Common myeloid progenitor, CD34-positive (primary cell): ENCODE measurements at regions not wholly inside any gene's neighbourhood (a gene's known extent, or its start where the extent isn't known, plus 50 kb on each side); places are given as distances from the start of the nearest gene placed in this dataset.

Experiments used
- CTCF ChIA-PET: fragments of 350-600 bp; sonication (Branson Sonifier 250); formaldehyde crosslinking; loops from one replicate; lab custom pipeline; 2021; ENCODE audit warnings: antibody characterized with exemption; lab: Charles Lee
- POLR2A ChIA-PET: fragments of 350-600 bp; sonication (Branson Sonifier 250); formaldehyde crosslinking; loops from one replicate; lab custom pipeline; 2021; ENCODE audit warnings: antibody characterized with exemption; lab: Charles Lee
- DNase-seq, 3 donors: peaks; one replicate each; pipeline versions ENCODE4 v3.0.0 to v3.0.0-alpha.2; 2013
- H3K27ac ChIP-seq, 2 experiments: 1 replicate in 1 of 2; 2 replicates in 1 of 2; pipeline ENCODE4 v1.7.0; 2013; ENCODE audit warnings: inconsistent platforms in 2 of 2, low read length in 2 of 2, mild to moderate bottlenecking in 2 of 2, low read depth in 1 of 2, moderate library complexity in 1 of 2; ENCODE audit not compliant: severe bottlenecking in 2 of 2, insufficient read depth in 1 of 2, poor library complexity in 1 of 2
- H3K27me3 ChIP-seq, 5 experiments: replicated peaks in 2 of 5; 1 replicate in 3 of 5; 2 replicates in 2 of 5; pipeline versions ENCODE4 v1.6.1 to v1.7.0; 2013; ENCODE audit warnings: low read length in 4 of 5, mild to moderate bottlenecking in 2 of 5, moderate library complexity in 2 of 5, inconsistent platforms in 1 of 5; ENCODE audit not compliant: insufficient read depth in 5 of 5, control insufficient read depth in 4 of 5
- H3K36me3 ChIP-seq, 4 experiments: 1 replicate in 2 of 4; 2 replicates in 2 of 4; pipeline versions ENCODE4 v1.6.1 to v1.7.0; 2013; ENCODE audit warnings: low read length in 3 of 4, control low read depth in 1 of 4, mild to moderate bottlenecking in 1 of 4; ENCODE audit not compliant: control insufficient read depth in 4 of 4, insufficient read depth in 4 of 4
- H3K4me1 ChIP-seq, 4 experiments: 1 replicate in 3 of 4; 2 replicates in 1 of 4; pipeline versions ENCODE4 v1.6.1 to v1.7.1; 2013; ENCODE audit warnings: low read length in 3 of 4, mild to moderate bottlenecking in 3 of 4, control low read depth in 1 of 4, inconsistent platforms in 1 of 4, moderate library complexity in 1 of 4; ENCODE audit not compliant: control insufficient read depth in 4 of 4, insufficient read depth in 4 of 4; ENCODE audit errors: control extremely low read depth in 1 of 4
- H3K4me3 ChIP-seq, 7 experiments: 1 replicate in 4 of 7; 2 replicates in 3 of 7; pipeline versions ENCODE4 v1.5.1 to v1.7.0; 2013; ENCODE audit warnings: mild to moderate bottlenecking in 7 of 7, low read length in 6 of 7, moderate library complexity in 6 of 7, inconsistent platforms in 2 of 7, low read depth in 2 of 7, control low read depth in 1 of 7; ENCODE audit not compliant: insufficient read depth in 4 of 7, control insufficient read depth in 1 of 7; ENCODE audit errors: extremely low read depth in 1 of 7
- H3K9me3 ChIP-seq, 5 experiments: 1 replicate in 4 of 5; 2 replicates in 1 of 5; pipeline versions ENCODE4 v1.6.1 to v1.7.1; 2013; ENCODE audit warnings: low read length in 4 of 5, mild to moderate bottlenecking in 2 of 5, inconsistent platforms in 1 of 5, low read depth in 1 of 5, moderate library complexity in 1 of 5; ENCODE audit not compliant: control insufficient read depth in 4 of 5, insufficient read depth in 2 of 5; ENCODE audit errors: control extremely low read depth in 1 of 5
- WGBS: methylation state at CpG from one replicate; pipeline ENCODE4 v1.1.5; 2013; ENCODE audit not compliant: insufficient coverage; 5-methylcytosine and 5-hydroxymethylcytosine counted together

- H3K9me3 ChIP-seq: no peaks in the 10 kb centered on the region
- DNase-seq: no peak
- no peak overlapping the region for H3K4me3 ChIP-seq
- WGBS: 100% methylated on average over 1 of the region's 7 CpGs
- no peak overlapping the region for H3K27ac ChIP-seq
- POLR2A ChIA-PET: no interaction called here
- no peaks in the 10 kb centered on the region for H3K36me3 ChIP-seq
- H3K27me3 ChIP-seq: no peaks in the 10 kb centered on the region
- H3K4me1 ChIP-seq: no peaks in the 10 kb centered on the region
- CTCF ChIA-PET: no interaction called here
These were observed 1067.7 kb upstream of the PABPC4L start for GRCh38 chr4:135269125-135269890.

- 100% methylated on average over 1 of the region's 3 CpGs for WGBS
- Histone ChIP-seq H3K4me3 (no peak overlapping the region), H3K9me3 (no peaks in the 10 kb centered on the region), H3K27ac (no peak overlapping the region), H3K4me1 (no peaks in the 10 kb centered on the region), H3K36me3 (no peaks in the 10 kb centered on the region), H3K27me3 (no peaks in the 10 kb centered on the region)
- CTCF ChIA-PET: no interaction called here
- POLR2A ChIA-PET: no interaction called here
- DNase-seq: no peak
These were observed 1066.8 kb upstream of the PABPC4L start for GRCh38 chr4:135268369-135268768.

GRCh38 chr4:135267148-135267865 lies 1065.7 kb upstream of the PABPC4L start:
- WGBS: 68% methylated on average over 12 of the region's 13 CpGs
- H3K27ac ChIP-seq: no peak overlapping the region
- no peaks in the 10 kb centered on the region for H3K27me3 ChIP-seq
- ChIA-PET CTCF (no interaction called here), POLR2A (no interaction called here)
- no peak for DNase-seq
- no peaks in the 10 kb centered on the region for H3K36me3 ChIP-seq
- H3K9me3 ChIP-seq: no peaks in the 10 kb centered on the region
- no peak overlapping the region for H3K4me3 ChIP-seq
- no peaks in the 10 kb centered on the region for H3K4me1 ChIP-seq

- ChIA-PET POLR2A (no interaction called here), CTCF (no interaction called here)
- Histone ChIP-seq H3K27me3 (no peaks in the 10 kb centered on the region), H3K9me3 (no peaks in the 10 kb centered on the region), H3K4me3 (no peak overlapping the region), H3K4me1 (no peaks in the 10 kb centered on the region), H3K36me3 (no peaks in the 10 kb centered on the region), H3K27ac (no peak overlapping the region)
- no peak for DNase-seq
These were observed 1054.5 kb upstream of the PABPC4L start for GRCh38 chr4:135256111-135256510.

GRCh38 chr4:135250040-135250439 lies 1048.5 kb upstream of the PABPC4L start:
- no peak for DNase-seq
- Histone ChIP-seq H3K4me1 (no peaks in the 10 kb centered on the region), H3K9me3 (no peaks in the 10 kb centered on the region), H3K4me3 (no peak overlapping the region), H3K27ac (no peak overlapping the region), H3K36me3 (no peaks in the 10 kb centered on the region), H3K27me3 (no peaks in the 10 kb centered on the region)
- no CpG with 5 or more reads among the region's 1 CpG for WGBS
- CTCF ChIA-PET: interaction anchor here (0.7 kb wide), 1 partner anchor 10 kb away, joined by 3 read pairs; no protein-coding TSS in a partner anchor
- POLR2A ChIA-PET: no interaction called here

- no peaks in the 10 kb centered on the region for H3K9me3 ChIP-seq
- no peak overlapping the region for H3K4me3 ChIP-seq
- ChIA-PET POLR2A (no interaction called here), CTCF (no interaction called here)
- H3K36me3 ChIP-seq: no peaks in the 10 kb centered on the region
- no peak overlapping the region for H3K27ac ChIP-seq
- H3K27me3 ChIP-seq: no peaks in the 10 kb centered on the region
- no peak for DNase-seq
- 95% methylated on average over 4 of the region's 5 CpGs for WGBS
- H3K4me1 ChIP-seq: no peaks in the 10 kb centered on the region
These were observed 1047.4 kb upstream of the PABPC4L start for GRCh38 chr4:135249024-135249423.

- POLR2A ChIA-PET: no interaction called here
- Histone ChIP-seq H3K36me3 (no peaks in the 10 kb centered on the region), H3K27me3 (no peaks in the 10 kb centered on the region), H3K27ac (no peak overlapping the region), H3K4me3 (no peak overlapping the region), H3K9me3 (no peaks in the 10 kb centered on the region), H3K4me1 (no peaks in the 10 kb centered on the region)
- no peak for DNase-seq
- WGBS: 86% methylated on average over 1 of the region's 2 CpGs
- CTCF ChIA-PET: no interaction called here
These were observed 1043.1 kb upstream of the PABPC4L start for GRCh38 chr4:135244696-135245095.
